ENCODE measurements at regions not wholly inside any gene's neighbourhood (a gene's known extent, or its start where the extent isn't known, plus 50 kb on each side); places are given as distances from the start of the nearest gene placed in this dataset.

- no CpG with 5 or more reads among the region's 54 CpGs for WGBS (ENCODE audit: extremely low coverage, insufficient coverage, insufficient read length)
- Histone ChIP-seq H2AFZ (ENCODE audit: insufficient read depth, low read length, poor library complexity) (no peak overlapping the region), H3K23ac (ENCODE audit: low read length) (no peak overlapping the region)
These were observed 56.5 kb upstream of the CIBAR2 start for GRCh38 chr16:85168732-85169256.

GRCh38 chr16:85169333-85170065 lies 57.2 kb upstream of the CIBAR2 start:
- Histone ChIP-seq H3K27me3 (ENCODE audit: insufficient read depth, low read length) (peaks cover 4% of the 10 kb centered on the region), H3K4me3 (ENCODE audit: low read depth, low read length) (peak overlapping the region; percentile 68)
- no CpG with 5 or more reads among the region's 125 CpGs for WGBS (ENCODE audit: extremely low coverage, insufficient coverage, insufficient read length)

More at GRCh38 chr16:85168732-85169256, 56.5 kb upstream of the CIBAR2 start:
- peak overlapping the region; percentile 36 for H4K8ac ChIP-seq (ENCODE audit: low read depth, low read length)
- peaks cover 3% of the 10 kb centered on the region for H3K9me3 ChIP-seq (ENCODE audit: insufficient read depth, low read depth, low read length)
- no peak overlapping the region for H2BK12ac ChIP-seq (ENCODE audit: low read length)
- H3K14ac ChIP-seq (ENCODE audit: low read length): no peak overlapping the region
- H3K27ac ChIP-seq (ENCODE audit: low read depth, low read length): no peak overlapping the region
- no peak overlapping the region for H2BK5ac ChIP-seq (ENCODE audit: low read depth, low read length, poor library complexity)
- peak in 1 of 2 donors; percentile 34 for DNase-seq
- H3K4ac ChIP-seq (ENCODE audit: low read depth, low read length): no peak overlapping the region
- H4K91ac ChIP-seq (ENCODE audit: low read depth, low read length): peak overlapping the region; percentile 57
- no peak overlapping the region for H4K12ac ChIP-seq (ENCODE audit: low read depth, low read length)
- H3K79me2 ChIP-seq (ENCODE audit: control insufficient read depth, insufficient read depth, low read length, poor library complexity): no peaks in the 10 kb centered on the region
- H3K4me2 ChIP-seq (ENCODE audit: low read length): peak overlapping the region; percentile 51
- H3K4me1 ChIP-seq (ENCODE audit: control insufficient read depth in 1 of 2, insufficient read depth in 2 of 2, low read length in 2 of 2): peaks cover 22 to 39% of the 10 kb centered on the region in 2 experiments
- peak overlapping the region; percentile 44 for H3K4me3 ChIP-seq (ENCODE audit: low read depth, low read length)
- H3K79me1 ChIP-seq (ENCODE audit: low read length): peaks cover 11% of the 10 kb centered on the region
- H3K9ac ChIP-seq (ENCODE audit: low read length): no peak overlapping the region
- H3K18ac ChIP-seq (ENCODE audit: low read length): no peak overlapping the region
- H2BK120ac ChIP-seq (ENCODE audit: insufficient read depth, low read length, poor library complexity): no peak overlapping the region
- H2AK5ac ChIP-seq (ENCODE audit: low read length): no peak overlapping the region
- peaks cover 3% of the 10 kb centered on the region in 2 experiments for H3K36me3 ChIP-seq (ENCODE audit: control insufficient read depth in 1 of 2, insufficient read depth in 2 of 2, low read length in 2 of 2)
- peaks cover 4% of the 10 kb centered on the region for H3K27me3 ChIP-seq (ENCODE audit: insufficient read depth, low read length)

GRCh38 chr16:85170066-85170491 lies 57.8 kb upstream of the CIBAR2 start:
- H3K9ac ChIP-seq (ENCODE audit: low read length): no peak overlapping the region
- no peak overlapping the region for H2BK5ac ChIP-seq (ENCODE audit: low read depth, low read length, poor library complexity)
- peak overlapping the region; percentile 68 for H3K4me3 ChIP-seq (ENCODE audit: low read depth, low read length)
- no peak overlapping the region for H2AFZ ChIP-seq (ENCODE audit: insufficient read depth, low read length, poor library complexity)
- H3K27ac ChIP-seq (ENCODE audit: low read depth, low read length): no peak overlapping the region
- H4K8ac ChIP-seq (ENCODE audit: low read depth, low read length): peak overlapping the region; percentile 52
- peak overlapping the region; percentile 82 for H3K4me2 ChIP-seq (ENCODE audit: low read length)
- peaks cover 2% of the 10 kb centered on the region for H3K79me2 ChIP-seq (ENCODE audit: control insufficient read depth, insufficient read depth, low read length, poor library complexity)
- peaks cover 31 to 47% of the 10 kb centered on the region in 2 experiments for H3K4me1 ChIP-seq (ENCODE audit: control insufficient read depth in 1 of 2, insufficient read depth in 2 of 2, low read length in 2 of 2)
- H2AK5ac ChIP-seq (ENCODE audit: low read length): no peak overlapping the region
- H3K23ac ChIP-seq (ENCODE audit: low read length): no peak overlapping the region
- no peak overlapping the region for H2BK12ac ChIP-seq (ENCODE audit: low read length)
- peak overlapping the region; percentile 20 for H3K18ac ChIP-seq (ENCODE audit: low read length)
- H2BK120ac ChIP-seq (ENCODE audit: insufficient read depth, low read length, poor library complexity): no peak overlapping the region
- no CpG with 5 or more reads among the region's 38 CpGs for WGBS (ENCODE audit: extremely low coverage, insufficient coverage, insufficient read length)
- H3K27me3 ChIP-seq (ENCODE audit: insufficient read depth, low read length): peaks cover 4% of the 10 kb centered on the region
- H3K79me1 ChIP-seq (ENCODE audit: low read length): peaks cover 13% of the 10 kb centered on the region
- peak overlapping the region; percentile 77 for H4K91ac ChIP-seq (ENCODE audit: low read depth, low read length)
- H4K12ac ChIP-seq (ENCODE audit: low read depth, low read length): no peak overlapping the region
- no peak overlapping the region for H3K4ac ChIP-seq (ENCODE audit: low read depth, low read length)
- H3K14ac ChIP-seq (ENCODE audit: low read length): peak overlapping the region; percentile 46
- DNase-seq: no peak
- peaks cover 3% of the 10 kb centered on the region for H3K9me3 ChIP-seq (ENCODE audit: insufficient read depth, low read depth, low read length)
- H3K36me3 ChIP-seq (ENCODE audit: control insufficient read depth in 1 of 2, insufficient read depth in 2 of 2, low read length in 2 of 2): peaks cover 3% of the 10 kb centered on the region in 2 experiments

More at GRCh38 chr16:85169333-85170065, 57.2 kb upstream of the CIBAR2 start:
- Histone ChIP-seq H4K91ac (ENCODE audit: low read depth, low read length) (peak overlapping the region; percentile 77), H2BK12ac (ENCODE audit: low read length) (no peak overlapping the region), H3K18ac (ENCODE audit: low read length) (peak overlapping the region; percentile 65), H3K9me3 (ENCODE audit: insufficient read depth, low read depth, low read length) (peaks cover 3% of the 10 kb centered on the region), H3K4me2 (ENCODE audit: low read length) (peak overlapping the region; percentile 82), H2BK120ac (ENCODE audit: insufficient read depth, low read length, poor library complexity) (peak overlapping the region; percentile 13), H3K79me2 (ENCODE audit: control insufficient read depth, insufficient read depth, low read length, poor library complexity) (peaks cover 2% of the 10 kb centered on the region), H3K23ac (ENCODE audit: low read length) (no peak overlapping the region), H4K8ac (ENCODE audit: low read depth, low read length) (peak overlapping the region; percentile 52), H2AFZ (ENCODE audit: insufficient read depth, low read length, poor library complexity) (peak overlapping the region; percentile 18), H3K9ac (ENCODE audit: low read length) (no peak overlapping the region), H2BK5ac (ENCODE audit: low read depth, low read length, poor library complexity) (peak overlapping the region; percentile 13), H3K27ac (ENCODE audit: low read depth, low read length) (no peak overlapping the region), H3K14ac (ENCODE audit: low read length) (peak overlapping the region; percentile 46), H3K79me1 (ENCODE audit: low read length) (peaks cover 11% of the 10 kb centered on the region), H3K36me3 (ENCODE audit: control insufficient read depth in 1 of 2, insufficient read depth in 2 of 2, low read length in 2 of 2) (peaks cover 3% of the 10 kb centered on the region in 2 experiments), H3K4ac (ENCODE audit: low read depth, low read length) (no peak overlapping the region), H2AK5ac (ENCODE audit: low read length) (no peak overlapping the region), H3K4me1 (ENCODE audit: control insufficient read depth in 1 of 2, insufficient read depth in 2 of 2, low read length in 2 of 2) (peaks cover 28 to 42% of the 10 kb centered on the region in 2 experiments), H4K12ac (ENCODE audit: low read depth, low read length) (no peak overlapping the region)
- DNase-seq: peak in 1 of 2 donors; percentile 45

GRCh38 chr16:85170590-85171003 lies 58.3 kb upstream of the CIBAR2 start:
- Histone ChIP-seq H3K4me2 (ENCODE audit: low read length) (peak overlapping the region; percentile 82), H3K4me1 (ENCODE audit: control insufficient read depth in 1 of 2, insufficient read depth in 2 of 2, low read length in 2 of 2) (peaks cover 31 to 48% of the 10 kb centered on the region in 2 experiments), H2AFZ (ENCODE audit: insufficient read depth, low read length, poor library complexity) (no peak overlapping the region), H3K27ac (ENCODE audit: low read depth, low read length) (no peak overlapping the region), H4K91ac (ENCODE audit: low read depth, low read length) (no peak overlapping the region), H2BK120ac (ENCODE audit: insufficient read depth, low read length, poor library complexity) (no peak overlapping the region), H3K4ac (ENCODE audit: low read depth, low read length) (peak overlapping the region; percentile 6), H3K36me3 (ENCODE audit: control insufficient read depth in 1 of 2, insufficient read depth in 2 of 2, low read length in 2 of 2) (peaks cover 5 to 8% of the 10 kb centered on the region in 2 experiments), H3K79me2 (ENCODE audit: control insufficient read depth, insufficient read depth, low read length, poor library complexity) (peaks cover 2% of the 10 kb centered on the region), H4K8ac (ENCODE audit: low read depth, low read length) (no peak overlapping the region), H2BK12ac (ENCODE audit: low read length) (no peak overlapping the region), H3K14ac (ENCODE audit: low read length) (no peak overlapping the region), H3K9ac (ENCODE audit: low read length) (no peak overlapping the region), H3K79me1 (ENCODE audit: low read length) (peaks cover 13% of the 10 kb centered on the region), H2AK5ac (ENCODE audit: low read length) (no peak overlapping the region), H3K18ac (ENCODE audit: low read length) (peak overlapping the region; percentile 20), H3K27me3 (ENCODE audit: insufficient read depth, low read length) (peaks cover 4% of the 10 kb centered on the region), H3K9me3 (ENCODE audit: insufficient read depth, low read depth, low read length) (peaks cover 3% of the 10 kb centered on the region), H3K23ac (ENCODE audit: low read length) (no peak overlapping the region), H3K4me3 (ENCODE audit: low read depth, low read length) (no peak overlapping the region), H2BK5ac (ENCODE audit: low read depth, low read length, poor library complexity) (no peak overlapping the region), H4K12ac (ENCODE audit: low read depth, low read length) (no peak overlapping the region)
- WGBS (ENCODE audit: extremely low coverage, insufficient coverage, insufficient read length): no CpG with 5 or more reads among the region's 23 CpGs
- no peak for DNase-seq

Data from trophoblast cell (in vitro differentiated cells and primary cell).